HG02571 (cell line): ENCODE measurements at regions not wholly inside any gene's neighbourhood (a gene's known extent, or its start where the extent isn't known, plus 50 kb on each side); places are given as distances from the start of the nearest gene placed in this dataset.
"Not testable (repeated sequence)": the region's sequence is repeated elsewhere in the genome, so short reads cannot be mapped to it uniquely, and the experiment has no call there.

Experiments used
- ATAC-seq: cut with Tn5 transposase; IDR thresholded peaks from one replicate; pipeline ENCODE4 v1.9.1; 2021; ENCODE audit warnings: mild to moderate bottlenecking, moderate library complexity; ENCODE audit not compliant: unreplicated experiment

DNA sequence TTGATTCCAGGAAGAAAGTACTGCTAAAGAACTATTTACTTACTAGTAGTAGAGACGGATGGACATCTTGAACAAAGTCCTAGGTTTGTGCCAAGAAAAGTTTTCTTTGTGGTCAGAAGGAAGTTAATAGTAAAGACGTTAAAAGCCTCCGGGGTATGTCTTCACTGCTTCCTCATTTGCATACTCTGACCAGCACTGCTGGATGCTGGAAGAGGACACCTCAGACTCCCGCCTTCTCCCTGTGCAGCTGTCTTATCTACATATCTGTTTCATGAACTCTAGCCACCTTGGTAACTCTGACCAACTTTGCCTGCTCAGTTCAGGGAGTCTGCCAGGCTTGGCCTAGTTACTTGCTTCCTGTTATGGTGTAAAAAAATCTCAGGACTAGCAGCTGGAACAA lies 1109.1 kb upstream of the MIR17HG start:
- ATAC-seq = no peak

DNA sequence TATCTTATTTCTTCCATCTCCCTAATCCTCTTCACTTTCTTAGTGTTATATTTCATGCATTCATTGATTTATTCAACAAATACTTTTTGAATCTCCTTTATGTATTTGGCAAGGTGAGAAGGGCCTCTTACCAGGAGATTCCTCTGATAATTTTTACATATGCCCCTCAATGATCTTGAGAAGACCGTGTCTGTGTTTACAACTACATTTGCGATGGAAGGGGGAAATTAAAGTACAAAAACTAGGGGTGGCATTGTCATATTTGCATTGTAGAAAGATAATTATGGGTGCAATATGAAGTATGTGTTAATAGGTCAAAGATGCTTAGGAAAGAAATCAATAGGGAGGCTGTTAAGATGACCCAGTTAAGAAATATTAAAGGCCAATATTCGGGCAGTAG lies 1108.4 kb upstream of the MIR17HG start:
- ATAC-seq = no peak

DNA sequence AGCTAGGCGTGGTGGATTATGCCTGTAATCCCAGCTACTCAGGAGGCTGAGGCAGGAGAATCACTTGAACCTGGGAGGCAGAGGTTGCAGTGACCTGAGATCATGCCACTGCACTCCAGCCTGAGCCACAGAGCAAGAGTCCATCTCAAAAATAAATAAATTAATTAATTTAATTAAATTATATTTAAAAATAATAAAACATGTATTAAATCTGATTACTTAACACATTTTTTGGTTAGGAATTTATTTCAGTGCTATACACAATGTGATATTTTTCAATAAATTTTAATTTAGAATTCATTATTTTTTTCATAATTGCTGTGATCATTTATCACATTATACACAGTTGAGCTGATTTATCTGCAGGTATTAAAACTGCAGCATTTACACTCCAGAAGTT lies 1101.5 kb upstream of the MIR17HG start:
- ATAC-seq = no peak

DNA sequence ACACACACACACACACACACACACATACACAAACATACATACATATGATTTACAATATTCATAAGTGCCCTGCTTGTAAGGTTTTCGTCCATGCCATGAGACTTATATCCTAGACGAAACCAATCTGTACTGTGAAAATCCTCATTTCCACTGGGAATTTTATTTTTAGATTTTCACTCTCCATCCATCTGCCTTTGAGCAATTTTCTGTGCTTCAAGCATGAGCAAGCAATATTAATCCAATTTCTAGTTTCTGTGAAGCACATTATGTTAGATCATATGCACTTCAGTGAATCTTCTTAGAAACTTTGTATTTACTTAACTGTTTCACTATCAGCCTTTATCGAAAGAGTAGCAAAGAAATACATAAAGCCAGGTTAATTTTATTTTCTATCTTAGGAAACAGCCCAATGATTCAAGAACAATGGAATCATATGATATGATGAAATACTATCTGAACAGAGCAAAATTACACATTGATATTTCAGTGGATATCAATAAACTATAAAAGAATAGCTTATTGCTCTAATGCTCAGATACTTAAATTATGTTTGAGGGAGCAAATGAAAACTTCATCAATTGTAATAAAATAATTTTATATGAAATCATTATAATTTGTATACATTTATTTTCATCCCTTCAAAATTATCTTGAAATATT lies 1100.7 kb upstream of the MIR17HG start:
- no peak for ATAC-seq

DNA sequence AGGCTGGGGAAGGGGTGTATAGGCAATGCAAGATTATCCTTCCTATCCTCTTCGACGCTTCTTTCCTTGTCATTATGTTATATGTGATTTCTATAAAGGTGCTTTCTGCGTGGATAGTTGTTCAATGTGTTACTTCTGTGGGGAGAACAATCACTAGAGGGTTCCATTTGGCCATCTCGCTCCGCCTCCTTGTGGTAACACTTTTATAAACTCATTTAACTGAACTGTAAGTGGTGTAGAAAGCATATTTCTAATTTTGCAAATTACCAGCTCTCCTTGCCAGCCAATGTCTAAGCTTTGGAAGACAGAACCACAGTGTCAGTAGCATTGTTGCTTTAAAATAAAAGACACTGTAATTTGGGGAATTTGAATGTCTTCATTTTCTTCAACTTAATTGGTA lies 1093.7 kb upstream of the MIR17HG start:
- no peak for ATAC-seq

DNA sequence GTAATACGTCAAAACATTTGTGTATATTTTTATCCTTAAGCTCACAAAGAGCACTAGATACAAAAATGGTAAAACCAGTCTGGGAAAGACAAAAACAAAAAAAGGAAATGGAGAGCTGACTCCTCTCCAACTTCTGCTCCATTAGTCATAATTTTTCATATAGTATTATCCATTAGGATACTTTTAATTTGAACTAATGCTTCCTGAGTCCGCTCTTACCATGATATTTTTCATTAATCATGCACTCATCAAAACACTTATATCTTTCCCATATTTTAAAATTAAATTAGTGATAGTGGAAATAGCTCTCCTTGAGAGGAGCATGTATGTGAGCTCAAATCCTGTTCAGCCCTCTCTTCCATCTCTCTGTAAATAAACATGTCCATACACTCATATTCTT lies 1093.0 kb upstream of the MIR17HG start:
- no peak for ATAC-seq

DNA sequence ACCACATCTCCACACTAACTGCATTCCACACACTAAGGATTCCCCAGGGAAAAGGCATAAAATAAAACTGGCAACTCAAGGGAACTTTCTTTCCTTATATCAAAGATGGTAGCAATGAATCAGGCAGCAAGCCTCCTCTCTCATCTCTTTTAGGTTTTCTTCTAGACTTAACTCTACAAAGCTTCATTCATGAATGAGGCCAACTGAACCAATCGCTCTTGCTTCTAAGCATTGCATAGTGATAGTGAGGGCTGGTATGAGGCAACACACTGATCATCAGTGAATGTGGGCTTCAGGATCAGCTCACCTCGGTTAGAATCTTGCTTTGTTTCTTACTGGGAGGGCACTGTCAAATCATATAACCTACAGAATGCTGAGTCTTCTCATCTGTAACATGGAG lies 1090.7 kb upstream of the MIR17HG start:
- no peak for ATAC-seq

DNA sequence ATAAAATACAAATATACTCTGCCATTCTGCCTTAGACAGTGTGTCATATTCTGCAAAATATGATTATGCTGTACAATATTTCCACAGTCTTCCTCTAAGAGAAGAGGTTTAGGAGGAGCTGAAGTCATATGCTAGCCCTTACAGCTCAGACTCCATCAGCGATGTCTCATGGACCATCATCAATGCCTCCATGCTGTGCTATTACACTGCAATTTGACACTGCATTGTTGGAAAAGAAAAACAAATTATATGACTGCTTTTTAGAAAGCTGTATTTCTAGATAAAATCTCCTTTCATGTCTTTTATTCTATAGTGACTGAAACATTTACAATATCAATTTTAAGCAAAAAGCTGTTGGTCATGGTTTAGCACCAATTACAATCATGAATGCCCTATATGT lies 1089.4 kb upstream of the MIR17HG start:
- no peak for ATAC-seq

DNA sequence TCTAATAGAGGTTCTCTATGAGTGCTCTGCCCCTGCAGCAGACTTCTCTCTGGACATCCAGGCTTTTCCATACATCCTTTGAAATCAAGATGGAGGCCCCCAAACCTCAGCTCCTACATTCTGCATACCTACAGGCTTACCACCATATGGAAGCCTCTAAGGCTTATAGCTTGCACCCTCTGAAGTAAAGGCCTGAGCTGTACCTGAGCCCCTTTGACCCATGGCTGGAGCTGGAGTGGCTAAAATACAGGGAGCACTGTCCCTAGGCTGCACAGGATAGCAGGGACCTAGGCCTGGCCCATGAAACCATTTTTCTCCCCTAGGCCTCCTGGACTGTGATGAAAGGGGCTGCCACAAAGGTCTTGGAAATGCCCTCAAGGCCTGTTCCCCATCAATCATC lies 1086.1 kb upstream of the MIR17HG start:
- ATAC-seq = no peak

DNA sequence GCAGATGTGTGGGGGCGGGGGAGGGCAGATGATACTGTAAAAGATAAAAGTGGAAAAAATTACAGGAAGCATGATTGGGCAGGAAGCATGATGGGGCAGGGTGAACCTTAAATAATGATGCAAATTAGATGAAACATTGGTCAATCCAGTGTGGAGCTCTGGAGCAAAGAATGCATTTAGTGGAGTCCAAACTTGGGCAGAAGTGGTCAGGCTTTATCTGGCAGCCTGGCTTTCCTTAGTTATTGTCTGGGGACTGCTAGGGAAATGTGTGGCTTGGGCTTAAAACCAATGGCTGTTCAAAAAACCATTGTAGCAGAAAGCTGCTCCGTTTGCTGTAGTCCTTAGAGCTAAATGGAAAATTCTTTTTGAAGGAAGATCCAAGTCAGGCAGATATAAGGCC lies 1077.3 kb upstream of the MIR17HG start:
- ATAC-seq = no peak

DNA sequence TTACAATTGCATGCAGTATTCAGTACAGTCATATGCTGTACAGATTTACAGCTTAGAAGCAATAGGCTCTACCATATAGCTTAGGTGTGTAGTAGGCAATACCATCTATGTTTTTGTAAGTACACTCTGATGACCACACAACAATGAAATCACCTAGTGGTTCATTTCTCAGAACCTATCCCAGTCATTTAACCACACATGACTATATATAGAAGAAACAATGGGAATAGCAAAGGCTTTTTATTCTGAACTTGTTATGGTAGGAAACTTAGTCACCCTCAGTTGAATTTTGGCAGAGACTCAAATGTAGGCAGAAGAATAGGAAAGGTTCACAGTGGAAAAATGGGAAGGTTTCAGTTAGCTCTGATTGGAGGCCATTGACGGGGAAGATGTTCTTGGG lies 1075.1 kb upstream of the MIR17HG start:
- ATAC-seq = no peak

DNA sequence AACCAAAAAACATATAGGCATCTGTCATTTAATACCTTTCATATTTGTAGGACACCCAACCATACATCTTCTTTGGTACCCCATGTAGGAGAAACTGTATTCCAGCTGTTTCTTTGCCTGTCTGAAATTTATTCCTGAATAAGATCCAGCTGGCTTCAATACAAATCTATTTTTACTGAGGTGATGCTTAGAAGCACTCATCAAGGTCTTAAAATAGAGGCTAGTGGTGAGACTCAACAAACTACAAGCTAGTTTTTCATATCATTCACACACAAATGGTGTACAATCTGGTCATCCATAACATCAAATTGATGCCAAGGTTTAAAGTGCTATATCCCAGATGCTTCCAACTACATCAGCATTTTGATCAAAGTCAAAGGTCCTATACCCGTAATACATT lies 1071.3 kb upstream of the MIR17HG start:
- ATAC-seq = no peak

DNA sequence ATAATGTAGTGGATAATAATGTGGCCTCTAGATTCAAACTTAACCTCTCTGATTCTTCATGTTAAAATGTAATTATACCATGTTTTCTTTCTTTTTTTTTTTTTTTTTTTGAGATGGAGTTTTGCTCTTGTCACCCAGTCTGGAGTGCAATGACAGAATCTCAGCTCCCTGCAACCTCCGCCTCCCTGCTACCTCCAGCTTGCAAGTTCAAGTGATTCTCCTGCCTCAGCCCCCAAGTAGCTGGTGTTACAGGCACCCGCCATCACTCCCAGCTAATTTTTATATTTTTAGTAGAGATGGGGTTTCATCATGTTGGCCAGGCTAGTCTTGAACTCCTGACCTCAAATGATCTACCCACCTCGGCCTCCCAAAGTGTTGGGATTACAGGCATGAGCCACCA lies 1069.3 kb upstream of the MIR17HG start:
- ATAC-seq = not testable (repeated sequence)

DNA sequence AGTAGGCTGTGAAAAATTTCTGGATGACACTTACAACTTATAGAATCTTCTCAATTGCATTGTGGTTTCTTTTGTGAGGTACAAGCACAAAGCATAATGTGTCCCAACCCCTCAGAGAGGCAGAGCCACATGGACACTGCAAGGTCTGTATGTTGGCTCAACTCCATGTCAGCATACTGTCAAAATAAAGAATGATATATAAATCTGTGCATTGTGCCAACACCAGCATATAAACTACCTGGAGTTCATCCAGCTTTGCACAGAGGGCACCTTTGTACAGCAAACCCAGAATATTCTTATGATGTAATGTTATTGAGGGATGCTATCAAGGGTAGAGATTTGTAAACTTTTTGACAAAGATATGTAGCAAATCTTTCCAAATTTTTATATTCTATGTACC lies 1065.8 kb upstream of the MIR17HG start:
- ATAC-seq = no peak

DNA sequence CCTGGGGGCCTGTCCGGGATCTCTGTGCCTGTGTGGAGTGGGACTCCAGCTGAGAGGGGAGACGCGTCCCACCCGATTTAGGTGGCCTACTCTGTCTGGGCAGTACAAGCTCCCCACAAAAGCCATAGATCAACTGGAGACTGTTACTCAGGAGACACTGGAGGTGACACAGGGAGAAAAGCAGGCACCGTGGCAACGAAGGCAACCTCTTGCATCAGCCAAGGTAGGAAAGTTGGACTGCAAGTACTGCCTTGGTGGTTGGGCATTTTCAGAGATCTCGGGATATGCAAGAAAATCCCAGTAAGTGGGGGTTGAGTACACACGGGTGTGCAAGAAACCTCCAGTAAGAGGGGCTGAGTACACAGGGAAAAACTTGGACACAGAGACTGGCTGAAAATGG lies 1060.0 kb upstream of the MIR17HG start:
- ATAC-seq = no peak

DNA sequence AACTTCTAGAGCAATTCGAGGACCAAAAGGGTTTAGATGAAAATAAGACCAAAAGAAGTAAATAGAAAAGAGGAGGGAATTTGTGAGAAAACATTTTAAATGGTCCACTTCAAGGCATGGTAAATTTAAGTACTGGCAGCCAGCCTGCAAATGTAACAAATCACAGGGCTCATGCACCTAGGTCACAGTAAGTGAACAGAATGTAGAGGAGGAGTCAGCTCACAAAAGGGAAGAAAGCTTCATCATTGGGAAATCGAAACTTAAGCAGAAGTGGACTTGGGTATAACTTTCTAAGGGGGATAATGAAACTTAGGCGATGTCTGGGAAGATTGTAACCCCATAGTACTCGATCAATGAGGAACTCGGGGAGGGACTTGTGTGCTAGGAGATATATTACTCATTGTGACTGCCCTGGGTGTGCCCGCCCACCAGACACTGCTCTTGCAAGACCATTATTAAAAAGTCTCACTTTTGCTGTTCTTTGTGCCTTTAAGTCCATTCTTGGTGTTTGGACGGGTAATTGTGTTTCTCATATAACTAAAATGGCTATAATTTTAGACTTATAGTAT lies 1053.6 kb upstream of the MIR17HG start:
- ATAC-seq = no peak

DNA sequence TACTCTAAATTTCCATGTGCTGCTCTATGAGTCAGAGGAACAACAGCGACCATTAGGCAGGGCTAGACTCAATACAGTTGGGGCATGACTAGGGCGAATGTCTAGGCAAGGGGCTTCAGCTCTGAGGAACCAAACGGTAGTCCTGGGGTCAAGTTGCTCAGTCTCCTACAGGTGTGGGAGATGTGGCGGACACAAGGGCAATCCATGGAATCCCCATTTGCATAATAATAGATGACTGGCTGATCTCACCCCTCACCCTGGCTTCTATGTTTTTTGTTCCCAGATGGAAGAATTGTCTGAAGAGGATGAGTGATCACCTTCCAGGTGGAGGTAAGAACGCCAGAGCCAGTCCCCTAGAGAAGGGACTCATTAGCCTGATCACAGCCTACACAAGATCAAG lies 1048.2 kb upstream of the MIR17HG start:
- ATAC-seq = no peak

DNA sequence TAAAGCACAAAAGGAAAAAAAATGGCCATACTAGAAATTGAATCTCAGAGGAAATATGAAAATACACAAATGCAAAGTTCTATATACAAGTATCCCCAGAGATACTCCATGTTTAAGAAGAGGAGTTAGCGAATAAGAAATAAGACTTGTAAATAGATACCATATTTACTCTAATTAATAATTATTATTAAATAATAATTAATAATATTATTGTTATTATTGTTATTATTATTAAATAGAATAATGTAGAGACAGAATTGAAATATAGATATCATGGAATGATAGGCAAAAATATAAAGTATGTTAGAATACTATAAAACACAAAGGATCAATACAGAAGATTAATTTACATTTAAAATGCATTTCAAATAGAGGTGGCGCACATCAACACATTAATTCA lies 1047.5 kb upstream of the MIR17HG start:
- no peak for ATAC-seq

DNA sequence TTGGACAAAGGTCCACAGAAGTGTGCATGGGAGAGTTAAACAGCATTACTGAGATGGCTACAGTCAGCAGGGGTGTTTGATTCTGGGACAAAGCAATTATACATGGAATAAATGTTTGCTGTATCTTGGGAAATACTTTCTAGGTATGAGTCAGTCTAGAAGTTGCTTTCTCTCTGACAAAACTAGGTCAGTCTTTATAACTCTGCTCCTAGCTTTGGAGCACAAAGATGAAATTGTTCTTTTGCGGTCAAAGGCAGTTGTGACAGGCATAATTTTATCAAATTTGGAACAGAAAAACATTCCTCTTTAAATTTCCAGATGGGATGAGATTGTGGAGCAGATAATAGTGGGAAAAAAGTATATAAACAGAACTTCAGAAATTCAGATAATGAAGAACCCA lies 1045.4 kb upstream of the MIR17HG start:
- no peak for ATAC-seq

DNA sequence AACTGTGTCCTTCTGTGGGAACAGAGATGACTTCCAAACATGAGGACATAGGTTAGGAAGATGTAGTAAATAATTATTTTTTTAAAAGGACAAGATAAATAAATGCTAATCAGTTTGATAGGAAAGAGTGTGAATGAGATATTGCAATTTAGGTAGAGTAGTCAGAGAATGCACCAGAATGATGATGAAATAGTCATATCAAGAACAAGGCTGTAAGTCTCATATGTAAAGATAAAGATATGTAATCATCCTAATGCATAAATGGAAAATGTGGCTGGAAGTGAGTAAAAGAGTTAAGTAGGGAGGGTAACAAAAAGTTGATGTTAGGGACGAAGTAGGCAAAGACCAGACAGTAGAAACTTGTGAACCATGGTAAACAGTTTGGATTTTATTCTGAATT lies 1041.7 kb upstream of the MIR17HG start:
- no peak for ATAC-seq

DNA sequence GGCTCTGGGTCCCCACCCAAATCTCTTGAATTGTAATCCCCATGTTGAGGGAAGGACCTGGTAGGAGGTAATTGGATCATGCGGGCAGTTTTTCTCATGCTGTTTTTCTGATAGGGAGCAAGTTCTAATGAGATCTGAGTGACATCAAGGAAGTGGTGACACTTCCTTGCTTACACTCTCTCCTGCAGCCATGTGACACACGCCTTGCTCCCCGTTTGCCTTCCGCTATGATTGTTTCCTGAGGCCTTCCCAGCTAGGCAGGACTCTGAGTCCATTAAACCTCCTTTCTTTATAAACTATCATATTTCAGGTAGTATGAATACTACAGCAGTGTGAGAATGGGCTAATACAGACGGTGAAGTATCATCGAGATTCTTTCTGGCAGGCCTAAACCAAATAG lies 1040.4 kb upstream of the MIR17HG start:
- ATAC-seq = no peak

DNA sequence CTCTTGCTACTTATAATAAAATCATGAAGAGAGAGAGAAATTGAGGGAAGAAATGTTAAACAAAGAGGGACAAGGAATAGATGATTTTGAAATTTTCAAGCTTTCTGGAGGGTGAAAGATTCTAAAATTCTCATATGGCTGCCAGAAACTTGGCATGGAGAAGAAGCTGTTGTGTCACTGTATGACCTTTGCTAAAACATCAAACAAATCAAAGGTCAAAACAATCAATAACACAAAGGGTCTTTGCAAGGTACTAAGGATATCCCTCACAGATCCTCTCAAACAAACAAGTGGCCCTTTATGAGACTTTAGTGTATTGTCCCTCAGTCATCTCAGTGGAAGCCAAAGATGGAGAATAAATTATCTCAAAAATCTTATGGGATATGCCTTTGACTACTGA lies 1039.2 kb upstream of the MIR17HG start:
- ATAC-seq = no peak

DNA sequence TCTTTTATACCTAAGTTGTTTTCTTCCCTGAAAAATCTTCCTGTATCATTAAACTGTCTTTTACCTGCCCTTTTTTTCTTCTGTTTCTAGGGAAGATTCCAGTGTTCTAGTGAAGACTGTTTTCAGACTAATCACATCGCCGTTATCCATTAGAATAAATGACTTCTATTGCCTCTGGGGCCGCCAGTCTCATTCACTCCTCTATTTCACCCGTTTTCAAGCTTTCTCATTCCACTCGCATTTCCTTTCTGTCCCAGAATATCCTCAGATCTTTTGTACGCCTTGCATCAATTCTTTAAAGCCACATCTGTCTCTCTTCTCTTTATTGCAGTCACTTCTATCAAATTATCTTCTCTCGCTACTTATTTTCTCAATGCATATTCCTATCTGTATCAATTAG lies 1035.6 kb upstream of the MIR17HG start:
- ATAC-seq = no peak
